ENCODE measurements at regions not wholly inside any gene's neighbourhood (a gene's known extent, or its start where the extent isn't known, plus 50 kb on each side); places are given as distances from the start of the nearest gene placed in this dataset.

GRCh38 chr10:123556049-123556448 is 110.1 kb upstream of the GPR26 start:
- TF ChIP-seq RARB (CRISPR knock-in tag; IDR thresholded peaks at IDR 0.05), result no peak
- no peak for TF ChIP-seq SNAI2 (CRISPR knock-in tag; IDR thresholded peaks at IDR 0.05)
- no peak for TF ChIP-seq CSRNP3 (CRISPR knock-in tag; IDR thresholded peaks at IDR 0.05)
- no peak for TF ChIP-seq ZFP30 (CRISPR knock-in tag; IDR thresholded peaks at IDR 0.05)
- no peak for TF ChIP-seq OSR1 (CRISPR knock-in tag; IDR thresholded peaks at IDR 0.05)
- TF ChIP-seq ZNF70 (CRISPR knock-in tag; IDR thresholded peaks at IDR 0.05), result no peak
- TF ChIP-seq ZFP3 (CRISPR knock-in tag; IDR thresholded peaks at IDR 0.05), result no peak
- no peak for TF ChIP-seq BACH2 (CRISPR knock-in tag; IDR thresholded peaks at IDR 0.05; ENCODE audit: borderline replicate concordance)
- TF ChIP-seq ZC3H10 (CRISPR knock-in tag; IDR thresholded peaks at IDR 0.05), result no peak
- TF ChIP-seq, protein P1, sequence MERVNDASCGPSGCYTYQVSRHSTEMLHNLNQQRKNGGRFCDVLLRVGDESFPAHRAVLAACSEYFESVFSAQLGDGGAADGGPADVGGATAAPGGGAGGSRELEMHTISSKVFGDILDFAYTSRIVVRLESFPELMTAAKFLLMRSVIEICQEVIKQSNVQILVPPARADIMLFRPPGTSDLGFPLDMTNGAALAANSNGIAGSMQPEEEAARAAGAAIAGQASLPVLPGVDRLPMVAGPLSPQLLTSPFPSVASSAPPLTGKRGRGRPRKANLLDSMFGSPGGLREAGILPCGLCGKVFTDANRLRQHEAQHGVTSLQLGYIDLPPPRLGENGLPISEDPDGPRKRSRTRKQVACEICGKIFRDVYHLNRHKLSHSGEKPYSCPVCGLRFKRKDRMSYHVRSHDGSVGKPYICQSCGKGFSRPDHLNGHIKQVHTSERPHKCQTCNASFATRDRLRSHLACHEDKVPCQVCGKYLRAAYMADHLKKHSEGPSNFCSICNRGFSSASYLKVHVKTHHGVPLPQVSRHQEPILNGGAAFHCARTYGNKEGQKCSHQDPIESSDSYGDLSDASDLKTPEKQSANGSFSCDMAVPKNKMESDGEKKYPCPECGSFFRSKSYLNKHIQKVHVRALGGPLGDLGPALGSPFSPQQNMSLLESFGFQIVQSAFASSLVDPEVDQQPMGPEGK (CRISPR knock-in tag; IDR thresholded peaks at IDR 0.05; ENCODE audit: borderline replicate concordance), result no peak
- no peak for TF ChIP-seq ZNF565 (CRISPR knock-in tag; conservative IDR thresholded peaks at IDR 0.05; ENCODE audit: low read depth)
- TF ChIP-seq CSDC2 (CRISPR knock-in tag; IDR thresholded peaks at IDR 0.05), result no peak
- no peak for TF ChIP-seq TOX (CRISPR knock-in tag; IDR thresholded peaks at IDR 0.05; ENCODE audit: borderline replicate concordance)
- no peak for TF ChIP-seq POU6F1 (CRISPR knock-in tag; IDR thresholded peaks at IDR 0.05; ENCODE audit: borderline replicate concordance, low read depth)

Measured in SK-N-SH treated with all-trans-retinoic acid at 6 μM for 48 hours (cell line).